ENCODE measurements at regions not wholly inside any gene's neighbourhood (a gene's known extent, or its start where the extent isn't known, plus 50 kb on each side); places are given as distances from the start of the nearest gene placed in this dataset.

GRCh38 chr5:93048858-93049257 lies 532.2 kb downstream of the NR2F1-AS1 start:
- DNase-seq: no peak

GRCh38 chr5:93044859-93045666 lies 536.0 kb downstream of the NR2F1-AS1 start:
- DNase-seq: no peak

GRCh38 chr5:93039888-93040287 lies 541.1 kb downstream of the NR2F1-AS1 start:
- DNase-seq: no peak

GRCh38 chr5:93034621-93035590 lies 546.1 kb downstream of the NR2F1-AS1 start:
- no peak for DNase-seq

GRCh38 chr5:93022796-93023447 lies 558.1 kb downstream of the NR2F1-AS1 start:
- DNase-seq: no peak

GRCh38 chr5:93022211-93022610 lies 558.8 kb downstream of the NR2F1-AS1 start:
- no peak for DNase-seq

- no peak for DNase-seq
Observed at GRCh38 chr5:93019896-93020295, 561.1 kb downstream of the NR2F1-AS1 start.

GRCh38 chr5:93018461-93018860 lies 562.6 kb downstream of the NR2F1-AS1 start:
- no peak for DNase-seq

GRCh38 chr5:93017849-93018248 lies 563.2 kb downstream of the NR2F1-AS1 start:
- no peak for DNase-seq

GRCh38 chr5:93017376-93017775 lies 563.6 kb downstream of the NR2F1-AS1 start:
- DNase-seq: no peak

GRCh38 chr5:93010616-93011015 lies 570.4 kb downstream of the NR2F1-AS1 start:
- DNase-seq: no peak

- no peak for DNase-seq
Observed at GRCh38 chr5:93010037-93010436, 571.0 kb downstream of the NR2F1-AS1 start.

- DNase-seq: no peak
Observed at GRCh38 chr5:93008502-93009207, 572.4 kb downstream of the NR2F1-AS1 start.

GRCh38 chr5:93006915-93007314 lies 574.1 kb downstream of the NR2F1-AS1 start:
- no peak for DNase-seq

- no peak for DNase-seq
Observed at GRCh38 chr5:92998456-92998855, 582.6 kb downstream of the NR2F1-AS1 start.

- no peak for DNase-seq
Observed at GRCh38 chr5:92994392-92994791, 586.6 kb downstream of the NR2F1-AS1 start.

- DNase-seq: no peak
Observed at GRCh38 chr5:92992073-92992472, 588.9 kb downstream of the NR2F1-AS1 start.

GRCh38 chr5:92991581-92992067 lies 589.4 kb downstream of the NR2F1-AS1 start:
- DNase-seq: no peak

- DNase-seq: no peak
Observed at GRCh38 chr5:92990771-92991170, 590.2 kb downstream of the NR2F1-AS1 start.

GRCh38 chr5:92981001-92981400 lies 600.0 kb downstream of the NR2F1-AS1 start:
- DNase-seq: no peak

- no peak for DNase-seq
Observed at GRCh38 chr5:92980491-92980890, 600.5 kb downstream of the NR2F1-AS1 start.

GRCh38 chr5:92979716-92980115 lies 601.3 kb downstream of the NR2F1-AS1 start:
- no peak for DNase-seq

All from inflammatory macrophage (primary cell).